Erythroblast (primary cell): ENCODE measurements at regions not wholly inside any gene's neighbourhood (a gene's known extent, or its start where the extent isn't known, plus 50 kb on each side); places are given as distances from the start of the nearest gene placed in this dataset.

Source experiments
- GATA1 ChIP-seq: IDR thresholded peaks from 2 replicates; pipeline ENCODE4 v1.6.1; 2011; ENCODE audit warnings: low read depth, mild to moderate bottlenecking, control low read depth, low read length, moderate library complexity
- POLR2A ChIP-seq: IDR thresholded peaks from 2 replicates; pipeline ENCODE4 v1.6.1; 2011; ENCODE audit warnings: mild to moderate bottlenecking, low read length

- no peak for TF ChIP-seq POLR2A
- TF ChIP-seq GATA1, result no peak
Observed at GRCh38 chr1:106968644-106969043, 87.8 kb upstream of the PRMT6 start.
